HG03095 (cell line): ENCODE measurements at regions not wholly inside any gene's neighbourhood (a gene's known extent, or its start where the extent isn't known, plus 50 kb on each side); places are given as distances from the start of the nearest gene placed in this dataset.

Experiments
- ATAC-seq: cut with Tn5 transposase; IDR thresholded peaks from one replicate; pipeline ENCODE4 v1.9.1; 2021; ENCODE audit warnings: moderate library complexity; ENCODE audit not compliant: unreplicated experiment

DNA sequence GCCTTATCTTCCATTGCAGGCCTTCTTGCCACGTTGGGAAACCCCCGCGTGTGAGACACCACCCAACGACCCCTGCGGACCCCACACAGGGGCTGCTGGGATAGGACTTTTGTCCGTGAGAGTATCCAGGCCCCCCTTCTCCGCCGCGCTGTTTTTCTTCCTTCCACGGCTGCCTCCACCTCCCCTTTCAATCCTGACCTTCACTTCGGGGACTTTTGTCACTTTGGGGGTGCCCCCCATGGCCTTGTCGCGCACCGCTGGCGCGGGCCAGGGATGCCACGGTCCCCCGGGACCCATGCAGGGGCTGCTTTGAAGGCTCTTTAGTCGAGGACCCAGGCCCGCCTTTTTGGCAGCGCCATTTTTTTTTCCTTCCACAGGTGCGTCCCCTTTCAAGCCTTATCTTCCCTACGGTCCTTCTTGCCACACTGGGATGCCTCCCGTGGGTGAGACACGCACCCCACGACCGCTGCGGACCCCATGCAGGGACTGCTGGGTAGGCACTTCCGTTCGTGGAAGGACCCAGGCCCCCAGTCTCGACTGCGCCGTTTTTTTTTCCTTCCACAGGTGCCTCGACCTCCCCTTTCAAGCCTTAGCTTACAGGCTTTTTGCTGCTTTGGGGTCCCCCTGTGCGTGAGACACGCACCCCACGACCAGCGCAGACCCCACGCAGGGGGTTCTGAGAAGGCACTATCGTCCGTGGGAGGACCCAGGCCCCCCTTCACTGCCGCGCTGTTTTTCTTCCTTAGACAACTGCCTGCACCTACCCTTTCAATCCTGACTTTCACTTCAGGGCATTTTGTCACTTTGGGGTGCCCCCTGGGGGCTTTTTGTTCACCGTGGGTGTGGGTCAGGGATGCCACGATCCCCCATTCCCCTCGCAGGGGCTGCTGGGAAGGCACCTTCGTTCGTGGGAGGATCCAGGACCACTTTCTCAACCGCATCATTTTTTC is 267.4 kb downstream of the ALG10 start:
- ATAC-seq: no peak

GRCh38 chr12:34290381-34290995 is 268.2 kb downstream of the ALG10 start:
- ATAC-seq: no peak

- ATAC-seq: no peak
These were observed 268.7 kb downstream of the ALG10 start for GRCh38 chr12:34291001-34291400.

GRCh38 chr12:34291426-34291901 is 269.2 kb downstream of the ALG10 start:
- ATAC-seq: no peak

- ATAC-seq: no peak
These were observed 270.7 kb downstream of the ALG10 start for GRCh38 chr12:34292736-34293625.

- no peak for ATAC-seq
These were observed 271.8 kb downstream of the ALG10 start for GRCh38 chr12:34294137-34294536.

- no peak for ATAC-seq
These were observed 272.5 kb downstream of the ALG10 start for GRCh38 chr12:34294671-34295365.

DNA sequence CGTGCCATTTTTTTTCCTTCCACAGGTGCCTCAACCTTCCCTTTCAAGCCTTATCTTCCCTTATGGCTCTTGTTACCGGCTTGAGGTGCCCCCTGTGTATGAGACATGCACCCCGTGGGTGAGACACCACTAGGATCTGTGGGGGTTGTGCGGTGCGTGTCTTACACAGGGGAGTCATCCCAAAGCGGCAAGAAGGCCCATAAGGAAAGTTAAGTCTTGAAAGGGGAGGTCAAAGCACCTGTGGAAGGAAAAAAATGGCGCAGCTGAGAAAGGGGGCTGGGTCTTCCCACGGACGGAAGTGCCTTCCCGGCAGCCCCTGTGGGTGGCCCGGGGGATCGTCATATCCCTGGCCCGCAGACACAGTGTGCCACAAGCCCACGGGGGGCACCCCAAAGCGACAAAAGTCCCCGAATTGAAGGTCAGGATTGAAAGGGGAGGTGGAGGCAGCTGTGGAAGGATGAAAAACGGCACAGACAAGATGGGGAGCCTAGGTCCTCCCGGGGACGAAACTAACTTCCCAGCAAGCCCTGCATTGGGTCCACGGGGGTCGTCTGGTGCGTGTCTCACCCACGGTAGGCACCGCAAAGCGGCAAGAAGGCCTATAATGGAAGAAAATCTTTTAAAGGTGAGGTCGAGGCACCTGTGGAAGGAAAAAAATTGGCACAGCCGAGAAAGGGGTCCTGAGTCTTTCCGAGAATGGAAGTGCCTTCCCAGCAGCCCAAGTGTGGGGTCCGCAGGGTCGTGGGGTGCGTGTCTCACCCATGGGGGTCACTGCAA is 273.3 kb downstream of the ALG10 start:
- no peak for ATAC-seq

DNA sequence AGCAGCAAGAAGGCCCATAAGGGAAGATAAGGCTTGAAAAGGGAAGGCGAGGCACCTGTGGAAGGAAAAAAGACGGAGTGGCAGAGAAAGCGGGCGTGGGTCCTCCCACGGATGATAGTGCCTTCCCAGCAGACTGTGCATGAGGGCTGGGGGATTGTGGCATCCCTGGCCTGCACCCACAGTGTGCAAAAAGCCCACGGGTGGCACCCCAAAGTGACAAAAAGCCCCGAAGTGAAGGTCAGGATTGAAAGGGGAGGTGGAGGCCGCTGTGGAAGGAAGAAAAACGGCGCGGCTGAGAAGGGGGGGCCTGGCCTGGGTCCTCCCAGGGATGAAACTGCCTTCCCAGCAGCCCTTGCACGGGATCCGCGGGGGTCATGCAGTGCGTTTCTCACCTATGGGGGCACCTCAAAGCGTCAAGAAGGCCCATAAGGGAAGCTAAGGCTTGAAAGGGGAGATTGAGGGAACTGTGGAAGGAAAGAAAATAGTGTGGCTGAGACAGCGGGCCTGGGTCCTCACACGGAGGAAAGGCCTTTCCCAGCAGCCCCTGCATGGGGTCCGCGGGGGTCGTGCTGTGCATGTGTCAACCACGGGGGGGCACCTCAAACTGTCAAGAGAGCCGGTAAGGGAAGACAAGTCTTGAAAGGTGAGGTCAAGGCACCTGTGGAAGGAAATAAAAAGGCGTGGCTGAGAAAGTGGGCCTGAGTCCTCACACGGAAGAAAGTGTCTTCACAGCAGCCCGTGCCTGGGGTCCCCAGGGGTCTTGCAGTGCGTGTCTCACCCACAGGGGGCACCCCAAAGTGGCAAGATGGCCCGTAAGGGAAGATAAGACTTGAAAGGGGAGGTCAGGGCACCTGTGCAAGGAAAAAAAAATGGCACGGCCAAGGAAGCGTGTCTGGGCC is 274.1 kb downstream of the ALG10 start:
- no peak for ATAC-seq

GRCh38 chr12:34297126-34297789 is 275.0 kb downstream of the ALG10 start:
- ATAC-seq: no peak

GRCh38 chr12:34297790-34298164 is 275.5 kb downstream of the ALG10 start:
- no peak for ATAC-seq

DNA sequence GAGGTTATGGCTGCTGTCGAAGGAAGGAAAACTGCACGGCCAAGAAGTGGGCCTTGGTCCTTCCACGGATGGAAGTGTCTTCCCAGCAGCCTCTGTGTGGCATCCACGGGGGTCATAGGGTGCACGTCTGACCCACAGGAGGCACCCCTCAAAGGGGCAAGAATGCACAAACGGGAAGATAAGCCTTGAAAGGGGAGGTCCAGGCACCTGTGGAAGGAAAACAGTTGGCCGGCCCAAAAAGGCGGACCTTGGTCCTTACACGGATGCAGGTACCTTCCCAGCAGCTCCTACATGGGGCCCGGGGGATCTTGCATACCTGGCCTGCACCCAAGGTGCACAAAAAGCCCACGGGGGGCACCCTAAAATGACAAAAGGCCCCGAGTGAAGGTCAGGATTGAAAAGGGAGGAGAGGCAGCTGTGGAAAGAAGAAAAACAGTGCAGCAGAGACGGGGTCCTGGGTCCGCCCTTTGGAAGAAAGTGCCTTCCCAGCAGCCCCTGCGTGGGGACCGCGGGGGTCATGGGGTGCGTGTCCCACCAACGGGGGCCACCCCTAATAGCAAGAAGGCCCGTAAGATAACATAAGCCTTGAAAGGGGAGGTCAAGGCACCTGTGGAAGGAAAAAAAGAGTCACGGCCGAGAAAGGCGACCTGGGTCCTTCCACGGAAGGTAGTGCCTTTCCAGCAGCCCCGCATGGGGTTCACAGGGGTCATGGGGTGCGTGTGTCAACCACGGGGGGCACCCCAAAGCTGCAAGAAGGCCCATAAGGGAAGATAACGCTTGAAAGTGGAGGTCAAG is 276.1 kb downstream of the ALG10 start:
- no peak for ATAC-seq

DNA sequence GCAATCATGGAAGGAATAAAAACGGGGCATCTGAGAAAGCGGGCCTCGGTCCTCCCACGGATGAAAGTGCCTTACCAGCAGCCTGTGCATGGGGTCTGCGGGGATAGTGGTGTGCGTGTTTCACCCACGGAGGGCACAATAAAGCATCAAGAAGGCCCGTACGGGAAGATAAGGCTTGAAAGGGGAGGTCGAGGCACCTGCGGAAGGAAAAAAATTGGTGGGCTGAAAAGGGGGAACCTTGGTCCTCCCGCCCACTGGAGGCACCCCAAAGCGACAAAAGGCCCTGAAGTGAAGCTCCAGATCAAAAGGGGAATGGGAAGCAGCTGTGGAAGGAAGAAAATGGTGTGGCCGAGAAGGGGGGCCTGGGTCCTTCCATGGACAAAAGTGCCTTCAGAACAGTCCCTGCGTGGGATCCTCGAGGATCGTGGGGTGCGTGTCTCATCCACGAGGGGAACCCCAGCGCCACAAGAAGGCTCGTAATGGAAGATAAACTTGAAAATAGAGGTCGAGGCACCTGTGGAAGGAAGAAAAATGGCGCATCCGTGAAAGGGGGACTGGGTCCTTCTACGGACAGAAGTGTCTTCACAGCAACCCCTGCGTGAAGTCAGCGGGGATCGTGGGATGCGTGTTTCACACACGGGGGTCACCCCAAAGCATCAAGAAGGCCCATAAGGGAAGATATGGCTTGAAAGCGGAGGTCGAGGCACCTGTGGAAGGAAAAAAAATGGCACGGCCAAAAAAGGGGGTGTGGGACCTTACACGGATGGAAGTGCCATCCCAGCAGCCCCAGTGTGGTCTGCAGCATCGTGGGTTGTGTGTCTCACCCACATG is 276.9 kb downstream of the ALG10 start:
- ATAC-seq: no peak

- no peak for ATAC-seq
These were observed 277.5 kb downstream of the ALG10 start for GRCh38 chr12:34299802-34300193.

DNA sequence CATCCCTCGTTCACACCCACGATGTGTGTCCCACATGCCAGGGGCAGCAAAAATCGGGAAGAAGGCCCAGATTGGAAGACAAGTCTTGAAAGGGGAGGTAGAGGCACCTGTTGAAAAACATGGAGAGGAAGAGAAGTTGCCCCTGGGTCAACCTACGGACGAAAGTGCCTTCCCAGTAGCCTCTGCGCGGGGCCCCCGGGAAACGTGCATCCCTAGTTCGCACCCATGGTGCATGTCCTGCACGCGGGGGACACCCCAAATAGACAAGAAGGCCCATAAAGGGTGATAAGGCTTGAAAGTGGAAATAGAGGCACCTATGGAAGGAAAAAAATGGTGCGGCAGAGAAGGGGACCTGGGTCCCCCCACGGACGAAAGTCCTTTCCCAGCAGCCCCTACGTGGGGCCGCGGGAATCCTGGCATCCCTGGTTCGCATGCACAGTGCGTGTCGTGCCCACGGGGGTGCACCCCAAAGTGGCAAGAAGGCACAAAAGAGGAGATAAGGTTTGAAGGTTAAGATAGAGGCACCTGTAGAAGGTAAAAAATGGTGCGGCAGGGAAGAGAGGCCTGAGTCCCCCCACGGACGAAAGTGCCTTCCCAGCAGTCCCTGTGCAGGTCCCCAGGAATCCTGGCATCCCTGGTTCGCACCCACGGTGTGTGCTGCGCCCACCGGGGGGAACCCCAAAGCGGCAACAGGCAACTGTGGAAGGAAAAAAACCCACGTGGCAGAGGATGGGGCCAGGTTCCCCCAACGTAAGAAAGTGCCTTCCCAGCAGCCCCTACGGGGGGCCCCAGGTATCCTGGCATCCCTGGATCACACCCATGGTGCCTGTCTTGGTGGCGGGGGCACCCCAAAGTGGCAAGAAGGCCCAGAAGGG is 278.3 kb downstream of the ALG10 start:
- no peak for ATAC-seq
